ENCODE measurements at regions not wholly inside any gene's neighbourhood (a gene's known extent, or its start where the extent isn't known, plus 50 kb on each side); places are given as distances from the start of the nearest gene placed in this dataset.

- TF ChIP-seq EP300 (IDR thresholded peaks at IDR 0.05; ENCODE audit: borderline replicate concordance) (no peak), RAD21 (IDR thresholded peaks at IDR 0.05; ENCODE audit: low read depth) (no peak), NFIC (IDR thresholded peaks at IDR 0.05) (no peak), ZBTB7A (IDR thresholded peaks at IDR 0.05; ENCODE audit: low read depth) (no peak), CREB1 (IDR thresholded peaks at IDR 0.05; ENCODE audit: low read depth) (no peak), YY1 (IDR thresholded peaks at IDR 0.05; ENCODE audit: low read depth) (no peak), TEAD4 (IDR thresholded peaks at IDR 0.05) (no peak), MAX (IDR thresholded peaks at IDR 0.05) (no peak), TCF12 (IDR thresholded peaks at IDR 0.05; ENCODE audit: low read depth) (no peak), EGR1 (IDR thresholded peaks at IDR 0.05) (no peak), USF1 (IDR thresholded peaks at IDR 0.05) (no peak), FOXM1 (IDR thresholded peaks at IDR 0.05; ENCODE audit: borderline replicate concordance, low read depth) (no peak)
Measured at GRCh38 chr10:21184216-21184615, 287.1 kb upstream of the NEBL start.

- TF ChIP-seq FOXM1 (IDR thresholded peaks at IDR 0.05; ENCODE audit: borderline replicate concordance, low read depth) (no peak), CEBPB (IDR thresholded peaks at IDR 0.05) (no peak), USF1 (IDR thresholded peaks at IDR 0.05) (no peak), MAX (IDR thresholded peaks at IDR 0.05) (no peak), REST (IDR thresholded peaks at IDR 0.05; ENCODE audit: low read depth) (no peak), CREB1 (IDR thresholded peaks at IDR 0.05; ENCODE audit: low read depth) (no peak), ZBTB7A (IDR thresholded peaks at IDR 0.05; ENCODE audit: low read depth) (no peak), TEAD4 (IDR thresholded peaks at IDR 0.05) (no peak)
Measured at GRCh38 chr10:21183025-21183424, 285.9 kb upstream of the NEBL start.

GRCh38 chr10:21181451-21181850 lies 284.3 kb upstream of the NEBL start:
- no peak for TF ChIP-seq EP300 (IDR thresholded peaks at IDR 0.05; ENCODE audit: borderline replicate concordance)
- no peak for TF ChIP-seq CEBPB (IDR thresholded peaks at IDR 0.05)
- TF ChIP-seq TEAD4 (IDR thresholded peaks at IDR 0.05) = no peak
- TF ChIP-seq USF1 (IDR thresholded peaks at IDR 0.05) = no peak
- TF ChIP-seq RAD21 (IDR thresholded peaks at IDR 0.05; ENCODE audit: low read depth) = no peak
- no peak for TF ChIP-seq EGR1 (IDR thresholded peaks at IDR 0.05)
- no peak for TF ChIP-seq TAF1 (IDR thresholded peaks at IDR 0.05; ENCODE audit: low read depth)
- no peak for TF ChIP-seq FOXM1 (IDR thresholded peaks at IDR 0.05; ENCODE audit: borderline replicate concordance, low read depth)

GRCh38 chr10:21180604-21181003 lies 283.5 kb upstream of the NEBL start:
- TF ChIP-seq TCF12 (IDR thresholded peaks at IDR 0.05; ENCODE audit: low read depth) = no peak
- TF ChIP-seq TEAD4 (IDR thresholded peaks at IDR 0.05) = no peak
- no peak for TF ChIP-seq NFIC (IDR thresholded peaks at IDR 0.05)
- TF ChIP-seq TAF1 (IDR thresholded peaks at IDR 0.05; ENCODE audit: low read depth) = no peak
- TF ChIP-seq EGR1 (IDR thresholded peaks at IDR 0.05) = no peak
- no peak for TF ChIP-seq YY1 (IDR thresholded peaks at IDR 0.05; ENCODE audit: low read depth)
- TF ChIP-seq EP300 (IDR thresholded peaks at IDR 0.05; ENCODE audit: borderline replicate concordance) = no peak
- TF ChIP-seq ZBTB7A (IDR thresholded peaks at IDR 0.05; ENCODE audit: low read depth) = no peak
- no peak for TF ChIP-seq FOXM1 (IDR thresholded peaks at IDR 0.05; ENCODE audit: borderline replicate concordance, low read depth)
- no peak for TF ChIP-seq RAD21 (IDR thresholded peaks at IDR 0.05; ENCODE audit: low read depth)
- no peak for TF ChIP-seq CEBPB (IDR thresholded peaks at IDR 0.05)
- TF ChIP-seq MAX (IDR thresholded peaks at IDR 0.05) = no peak

- TF ChIP-seq USF1 (IDR thresholded peaks at IDR 0.05) = peak; percentile 86
- no peak for TF ChIP-seq CREB1 (IDR thresholded peaks at IDR 0.05; ENCODE audit: low read depth)
Measured at GRCh38 chr10:21176934-21177480, 279.9 kb upstream of the NEBL start.

GRCh38 chr10:21175797-21176196 lies 278.7 kb upstream of the NEBL start:
- TF ChIP-seq YY1 (IDR thresholded peaks at IDR 0.05; ENCODE audit: low read depth) (no peak), TEAD4 (IDR thresholded peaks at IDR 0.05) (no peak), EGR1 (IDR thresholded peaks at IDR 0.05) (no peak), TAF1 (IDR thresholded peaks at IDR 0.05; ENCODE audit: low read depth) (no peak), REST (IDR thresholded peaks at IDR 0.05; ENCODE audit: low read depth) (no peak), NFIC (IDR thresholded peaks at IDR 0.05) (no peak), EP300 (IDR thresholded peaks at IDR 0.05; ENCODE audit: borderline replicate concordance) (no peak), TCF12 (IDR thresholded peaks at IDR 0.05; ENCODE audit: low read depth) (no peak), CREB1 (IDR thresholded peaks at IDR 0.05; ENCODE audit: low read depth) (no peak), CEBPB (IDR thresholded peaks at IDR 0.05) (no peak), ZBTB7A (IDR thresholded peaks at IDR 0.05; ENCODE audit: low read depth) (no peak), RAD21 (IDR thresholded peaks at IDR 0.05; ENCODE audit: low read depth) (no peak), MAX (IDR thresholded peaks at IDR 0.05) (no peak), USF1 (IDR thresholded peaks at IDR 0.05) (no peak), FOXM1 (IDR thresholded peaks at IDR 0.05; ENCODE audit: borderline replicate concordance, low read depth) (no peak)

Measured in Ishikawa (cell line).